ENCODE measurements at regions not wholly inside any gene's neighbourhood (a gene's known extent, or its start where the extent isn't known, plus 50 kb on each side); places are given as distances from the start of the nearest gene placed in this dataset.

GRCh38 chr10:120760253-120760652 is 90.9 kb upstream of the WDR11 start (continued):
- TF ChIP-seq, protein P1, sequence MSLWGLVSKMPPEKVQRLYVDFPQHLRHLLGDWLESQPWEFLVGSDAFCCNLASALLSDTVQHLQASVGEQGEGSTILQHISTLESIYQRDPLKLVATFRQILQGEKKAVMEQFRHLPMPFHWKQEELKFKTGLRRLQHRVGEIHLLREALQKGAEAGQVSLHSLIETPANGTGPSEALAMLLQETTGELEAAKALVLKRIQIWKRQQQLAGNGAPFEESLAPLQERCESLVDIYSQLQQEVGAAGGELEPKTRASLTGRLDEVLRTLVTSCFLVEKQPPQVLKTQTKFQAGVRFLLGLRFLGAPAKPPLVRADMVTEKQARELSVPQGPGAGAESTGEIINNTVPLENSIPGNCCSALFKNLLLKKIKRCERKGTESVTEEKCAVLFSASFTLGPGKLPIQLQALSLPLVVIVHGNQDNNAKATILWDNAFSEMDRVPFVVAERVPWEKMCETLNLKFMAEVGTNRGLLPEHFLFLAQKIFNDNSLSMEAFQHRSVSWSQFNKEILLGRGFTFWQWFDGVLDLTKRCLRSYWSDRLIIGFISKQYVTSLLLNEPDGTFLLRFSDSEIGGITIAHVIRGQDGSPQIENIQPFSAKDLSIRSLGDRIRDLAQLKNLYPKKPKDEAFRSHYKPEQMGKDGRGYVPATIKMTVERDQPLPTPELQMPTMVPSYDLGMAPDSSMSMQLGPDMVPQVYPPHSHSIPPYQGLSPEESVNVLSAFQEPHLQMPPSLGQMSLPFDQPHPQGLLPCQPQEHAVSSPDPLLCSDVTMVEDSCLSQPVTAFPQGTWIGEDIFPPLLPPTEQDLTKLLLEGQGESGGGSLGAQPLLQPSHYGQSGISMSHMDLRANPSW (CRISPR knock-in tag; conservative IDR thresholded peaks at IDR 0.05; ENCODE audit: low read depth), result no peak
- no peak for TF ChIP-seq NFE2L1 (CRISPR knock-in tag; IDR thresholded peaks at IDR 0.05)
- TF ChIP-seq, protein P2, sequence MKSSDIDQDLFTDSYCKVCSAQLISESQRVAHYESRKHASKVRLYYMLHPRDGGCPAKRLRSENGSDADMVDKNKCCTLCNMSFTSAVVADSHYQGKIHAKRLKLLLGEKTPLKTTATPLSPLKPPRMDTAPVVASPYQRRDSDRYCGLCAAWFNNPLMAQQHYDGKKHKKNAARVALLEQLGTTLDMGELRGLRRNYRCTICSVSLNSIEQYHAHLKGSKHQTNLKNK (CRISPR knock-in tag; IDR thresholded peaks at IDR 0.05), result no peak
- no peak for TF ChIP-seq ELF4 (CRISPR knock-in tag; IDR thresholded peaks at IDR 0.05; ENCODE audit: low read depth)
- no peak for TF ChIP-seq GTF2I (CRISPR knock-in tag; conservative IDR thresholded peaks at IDR 0.05)

DNA sequence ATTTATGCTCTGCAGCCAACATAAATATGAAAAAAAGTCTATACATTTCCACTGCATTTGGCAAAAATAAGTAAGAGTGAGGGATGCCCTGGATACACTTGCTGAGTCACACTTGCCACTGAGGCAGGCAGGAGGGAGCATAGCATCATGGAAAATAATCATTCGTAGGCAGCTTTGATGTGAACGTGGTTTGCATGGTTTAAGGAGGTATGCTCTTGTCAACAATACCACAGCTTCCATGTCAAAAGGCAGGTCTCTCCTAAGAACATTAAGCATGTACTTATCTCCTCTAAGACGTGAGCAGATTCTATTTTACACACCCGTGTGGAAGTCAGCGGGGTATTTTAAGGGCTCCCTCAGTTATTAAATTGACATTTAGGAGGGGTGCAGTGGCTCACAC is 89.2 kb upstream of the WDR11 start:
- Mint-ChIP-seq H3K4me3 (no peak overlapping the region), H3K27me3 (ENCODE audit: low read depth) (no peaks in the 10 kb centered on the region), H3K9me3 (no peaks in the 10 kb centered on the region), H3K27ac (no peak overlapping the region), H3K36me3 (no peaks in the 10 kb centered on the region), H3K4me1 (peaks cover 22% of the 10 kb centered on the region)
- POLR2A ChIA-PET, result interaction anchor here (0.6 kb wide), 1 partner anchor 72 kb away, joined by 4 read pairs; no protein-coding TSS in a partner anchor
- no peak for TF ChIP-seq ZNF532 (CRISPR knock-in tag; IDR thresholded peaks at IDR 0.05; ENCODE audit: borderline replicate concordance)
- no peak for TF ChIP-seq MXD4 (CRISPR knock-in tag; IDR thresholded peaks at IDR 0.05; ENCODE audit: borderline replicate concordance)
- no peak for TF ChIP-seq NFE2L1 (CRISPR knock-in tag; IDR thresholded peaks at IDR 0.05)
- TF ChIP-seq ZNF671 (CRISPR knock-in tag; IDR thresholded peaks at IDR 0.05), result no peak
- TF ChIP-seq, protein P3, sequence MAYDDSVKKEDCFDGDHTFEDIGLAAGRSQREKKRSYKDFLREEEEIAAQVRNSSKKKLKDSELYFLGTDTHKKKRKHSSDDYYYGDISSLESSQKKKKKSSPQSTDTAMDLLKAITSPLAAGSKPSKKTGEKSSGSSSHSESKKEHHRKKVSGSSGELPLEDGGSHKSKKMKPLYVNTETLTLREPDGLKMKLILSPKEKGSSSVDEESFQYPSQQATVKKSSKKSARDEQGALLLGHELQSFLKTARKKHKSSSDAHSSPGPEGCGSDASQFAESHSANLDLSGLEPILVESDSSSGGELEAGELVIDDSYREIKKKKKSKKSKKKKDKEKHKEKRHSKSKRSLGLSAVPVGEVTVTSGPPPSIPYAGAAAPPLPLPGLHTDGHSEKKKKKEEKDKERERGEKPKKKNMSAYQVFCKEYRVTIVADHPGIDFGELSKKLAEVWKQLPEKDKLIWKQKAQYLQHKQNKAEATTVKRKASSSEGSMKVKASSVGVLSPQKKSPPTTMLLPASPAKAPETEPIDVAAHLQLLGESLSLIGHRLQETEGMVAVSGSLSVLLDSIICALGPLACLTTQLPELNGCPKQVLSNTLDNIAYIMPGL (CRISPR knock-in tag; IDR thresholded peaks at IDR 0.05), result no peak
- no peak for TF ChIP-seq ZNF396 (CRISPR knock-in tag; IDR thresholded peaks at IDR 0.05; ENCODE audit: borderline replicate concordance)
- no peak for TF ChIP-seq ZNF232 (CRISPR knock-in tag; IDR thresholded peaks at IDR 0.05)
- no peak for DNase-seq (ENCODE audit: low spot score)
- CTCF ChIA-PET, result no interaction called here
- ATAC-seq, result no peak

DNA sequence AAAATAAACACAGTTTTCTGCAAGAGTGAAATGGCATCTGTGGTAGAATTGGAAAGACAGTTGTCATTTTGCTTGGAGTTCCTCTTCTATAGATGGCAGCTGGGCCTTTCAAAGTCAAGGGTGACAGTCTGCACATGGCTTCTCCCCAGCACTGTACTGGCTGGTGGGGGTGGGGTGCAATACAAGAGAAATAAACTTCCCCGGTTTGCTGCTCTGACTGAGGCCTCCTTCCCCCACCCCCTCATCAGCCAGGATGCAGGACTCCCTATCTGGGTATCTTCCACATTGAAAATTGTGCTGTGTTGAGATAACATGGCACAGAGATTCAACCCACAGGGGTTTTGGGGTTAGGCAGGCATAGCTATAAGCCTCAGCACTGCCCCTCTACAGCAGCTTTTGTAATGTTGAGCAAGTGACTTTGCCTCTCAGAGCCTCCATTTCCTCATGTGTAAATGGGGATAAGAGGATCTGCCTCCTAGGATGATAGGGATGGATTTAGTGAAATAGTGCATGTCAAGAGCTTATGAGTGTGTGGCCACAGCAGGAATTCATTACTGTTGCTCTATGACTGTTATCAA is 85.8 kb upstream of the WDR11 start:
- Mint-ChIP-seq H3K27me3 (ENCODE audit: low read depth) (no peaks in the 10 kb centered on the region), H3K9me3 (no peaks in the 10 kb centered on the region), H3K27ac (no peak overlapping the region), H3K4me1 (peaks cover 27% of the 10 kb centered on the region), H3K4me3 (no peak overlapping the region), H3K36me3 (no peaks in the 10 kb centered on the region)
- CTCF ChIA-PET, result interaction anchor here (1.2 kb wide), 1 partner anchor 61 kb away, joined by 3 read pairs; no protein-coding TSS in a partner anchor
- DNase-seq (ENCODE audit: low spot score), result no peak
- POLR2A ChIA-PET, result interaction anchor here (0.7 kb wide), 1 partner anchor 901 kb away, joined by 3 read pairs; no protein-coding TSS in a partner anchor
- TF ChIP-seq OVOL2 (CRISPR knock-in tag; IDR thresholded peaks at IDR 0.05; ENCODE audit: borderline replicate concordance) (no peak), SMAD4 (CRISPR knock-in tag; IDR thresholded peaks at IDR 0.05) (no peak), PRRX2 (CRISPR knock-in tag; IDR thresholded peaks at IDR 0.05) (no peak), NR1H2 (CRISPR knock-in tag; IDR thresholded peaks at IDR 0.05) (no peak), FOXP1 (CRISPR knock-in tag; IDR thresholded peaks at IDR 0.05; ENCODE audit: borderline replicate concordance) (no peak), ETV6 (CRISPR knock-in tag; IDR thresholded peaks at IDR 0.05) (no peak)
- ATAC-seq, result peak; percentile 78
